ENCODE measurements at regions not wholly inside any gene's neighbourhood (a gene's known extent, or its start where the extent isn't known, plus 50 kb on each side); places are given as distances from the start of the nearest gene placed in this dataset.
"Not testable (repeated sequence)": the region's sequence is repeated elsewhere in the genome, so short reads cannot be mapped to it uniquely, and the experiment has no call there.

- not testable (repeated sequence) for TF ChIP-seq CTCF, POLR2A (IDR thresholded peaks at IDR 0.05)
These were observed 593.9 kb upstream of the CDH10 start for GRCh38 chr5:25238720-25239119.

Measured in lower leg skin (tissue), 3 donors.